Activated B cell treated with CpG ODN at 0.5 μM for 24 hours (primary cell): ENCODE measurements at regions not wholly inside any gene's neighbourhood (a gene's known extent, or its start where the extent isn't known, plus 50 kb on each side); places are given as distances from the start of the nearest gene placed in this dataset.

Experiments
- ATAC-seq: fragments of 200-7000 bp; cut with Tn5 transposase; one replicate; pipeline ENCODE4 v1.10.0; 2021; ENCODE audit warnings: low read depth, mild to moderate bottlenecking, moderate library complexity
- CTCF ChIA-PET: fragments of 350-600 bp; sonication (Branson Sonifier 250); formaldehyde crosslinking; loops from one replicate; lab custom pipeline; 2021; ENCODE audit warnings: antibody characterized with exemption; lab: Charles Lee
- POLR2A ChIA-PET: fragments of 350-600 bp; sonication (Branson Sonifier 250); formaldehyde crosslinking; loops from one replicate; lab custom pipeline; 2021; ENCODE audit warnings: antibody characterized with exemption; lab: Charles Lee
- DNase-seq: peaks from one replicate; pipeline ENCODE4 v3.0.0; 2022
- H3K27ac Mint-ChIP-seq: one replicate; pipeline ENCODE4 v1.8.0; 2020; ENCODE audit warnings: mixed read lengths
- H3K27me3 Mint-ChIP-seq: one replicate; pipeline ENCODE4 v1.8.0; 2021; ENCODE audit warnings: mixed read lengths
- H3K36me3 Mint-ChIP-seq: one replicate; pipeline ENCODE4 v1.8.0; 2021; ENCODE audit warnings: low read depth, mixed read lengths
- H3K4me1 Mint-ChIP-seq: one replicate; pipeline ENCODE4 v1.8.0; 2021; ENCODE audit warnings: mixed read lengths
- H3K4me3 Mint-ChIP-seq: one replicate; pipeline ENCODE4 v1.8.0; 2020; ENCODE audit warnings: mild to moderate bottlenecking, mixed read lengths
- H3K9me3 Mint-ChIP-seq: one replicate; pipeline ENCODE4 v1.8.0; 2020; ENCODE audit warnings: mixed read lengths
- intact Hi-C: fragments of 100-400 bp; cut with micrococcal nuclease; formaldehyde crosslinking; loops from one replicate; pipeline ENCODE4 v1.15.1; 2024
- TF ChIP-seq, protein P1 (sequence below): fragments of 200-600 bp; IDR thresholded peaks from one replicate; pipeline ENCODE4 v1.8.0; 2022; ENCODE audit warnings: antibody characterized with exemption, mild to moderate bottlenecking

- intact Hi-C loops, result no loop called here
- CTCF ChIA-PET, result no interaction called here
- Mint-ChIP-seq H3K9me3 (peaks cover 4% of the 10 kb centered on the region), H3K27me3 (peaks cover 9% of the 10 kb centered on the region), H3K4me1 (no peaks in the 10 kb centered on the region), H3K4me3 (no peak overlapping the region), H3K36me3 (no peaks in the 10 kb centered on the region), H3K27ac (no peak overlapping the region)
- no peak for ATAC-seq
- TF ChIP-seq, protein P1, sequence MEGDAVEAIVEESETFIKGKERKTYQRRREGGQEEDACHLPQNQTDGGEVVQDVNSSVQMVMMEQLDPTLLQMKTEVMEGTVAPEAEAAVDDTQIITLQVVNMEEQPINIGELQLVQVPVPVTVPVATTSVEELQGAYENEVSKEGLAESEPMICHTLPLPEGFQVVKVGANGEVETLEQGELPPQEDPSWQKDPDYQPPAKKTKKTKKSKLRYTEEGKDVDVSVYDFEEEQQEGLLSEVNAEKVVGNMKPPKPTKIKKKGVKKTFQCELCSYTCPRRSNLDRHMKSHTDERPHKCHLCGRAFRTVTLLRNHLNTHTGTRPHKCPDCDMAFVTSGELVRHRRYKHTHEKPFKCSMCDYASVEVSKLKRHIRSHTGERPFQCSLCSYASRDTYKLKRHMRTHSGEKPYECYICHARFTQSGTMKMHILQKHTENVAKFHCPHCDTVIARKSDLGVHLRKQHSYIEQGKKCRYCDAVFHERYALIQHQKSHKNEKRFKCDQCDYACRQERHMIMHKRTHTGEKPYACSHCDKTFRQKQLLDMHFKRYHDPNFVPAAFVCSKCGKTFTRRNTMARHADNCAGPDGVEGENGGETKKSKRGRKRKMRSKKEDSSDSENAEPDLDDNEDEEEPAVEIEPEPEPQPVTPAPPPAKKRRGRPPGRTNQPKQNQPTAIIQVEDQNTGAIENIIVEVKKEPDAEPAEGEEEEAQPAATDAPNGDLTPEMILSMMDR, result no peak
- POLR2A ChIA-PET, result no interaction called here
- DNase-seq, result no peak
Measured at GRCh38 chr10:3265088-3265487, 92.5 kb upstream of the PITRM1 start.

DNA sequence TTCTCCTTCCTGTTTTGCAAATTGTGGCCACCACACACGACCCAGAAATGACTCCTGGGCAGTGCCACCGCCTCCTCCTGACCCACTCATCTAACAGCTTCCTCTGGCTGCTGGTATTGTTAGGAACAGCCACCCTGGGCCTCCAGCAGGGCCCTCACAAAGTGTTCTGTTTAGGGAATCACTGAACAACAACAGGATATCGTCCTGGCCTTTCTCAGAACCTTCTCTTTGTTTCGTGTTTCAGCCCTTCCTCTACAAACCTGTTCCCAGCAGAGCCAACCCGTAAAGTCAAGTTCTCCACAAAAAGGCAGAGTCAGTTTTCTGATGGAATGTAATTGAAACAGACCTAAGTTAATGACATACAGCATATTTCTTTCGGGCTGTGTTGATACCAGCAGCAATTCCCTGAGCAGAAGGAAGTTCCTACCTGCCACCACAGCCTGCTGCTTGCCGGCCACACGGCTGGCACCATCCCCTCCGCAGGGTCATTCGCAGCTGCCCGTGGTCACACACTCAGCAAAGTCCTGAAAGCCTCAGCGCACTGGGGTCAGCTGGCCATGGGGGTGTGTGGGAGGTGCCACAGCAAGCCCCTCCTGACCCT is 91.7 kb upstream of the PITRM1 start:
- no peak overlapping the region for H3K27ac Mint-ChIP-seq
- TF ChIP-seq, protein P1, result no peak
- peaks cover 9% of the 10 kb centered on the region for H3K27me3 Mint-ChIP-seq
- H3K9me3 Mint-ChIP-seq, result peaks cover 4% of the 10 kb centered on the region
- H3K4me3 Mint-ChIP-seq, result no peak overlapping the region
- intact Hi-C loops, result no loop called here
- no peaks in the 10 kb centered on the region for H3K4me1 Mint-ChIP-seq
- ChIA-PET POLR2A (no interaction called here), CTCF (no interaction called here)
- H3K36me3 Mint-ChIP-seq, result no peaks in the 10 kb centered on the region
- ATAC-seq, result no peak
- no peak for DNase-seq

GRCh38 chr10:3263747-3264146 is 91.2 kb upstream of the PITRM1 start:
- H3K27me3 Mint-ChIP-seq, result peaks cover 9% of the 10 kb centered on the region
- H3K4me1 Mint-ChIP-seq, result no peaks in the 10 kb centered on the region
- intact Hi-C loops, result no loop called here
- TF ChIP-seq, protein P1, result no peak
- CTCF ChIA-PET, result no interaction called here
- no peak overlapping the region for H3K27ac Mint-ChIP-seq
- peaks cover 4% of the 10 kb centered on the region for H3K9me3 Mint-ChIP-seq
- no peaks in the 10 kb centered on the region for H3K36me3 Mint-ChIP-seq
- ATAC-seq (no peak), DNase-seq (no peak)
- POLR2A ChIA-PET, result no interaction called here
- no peak overlapping the region for H3K4me3 Mint-ChIP-seq

DNA sequence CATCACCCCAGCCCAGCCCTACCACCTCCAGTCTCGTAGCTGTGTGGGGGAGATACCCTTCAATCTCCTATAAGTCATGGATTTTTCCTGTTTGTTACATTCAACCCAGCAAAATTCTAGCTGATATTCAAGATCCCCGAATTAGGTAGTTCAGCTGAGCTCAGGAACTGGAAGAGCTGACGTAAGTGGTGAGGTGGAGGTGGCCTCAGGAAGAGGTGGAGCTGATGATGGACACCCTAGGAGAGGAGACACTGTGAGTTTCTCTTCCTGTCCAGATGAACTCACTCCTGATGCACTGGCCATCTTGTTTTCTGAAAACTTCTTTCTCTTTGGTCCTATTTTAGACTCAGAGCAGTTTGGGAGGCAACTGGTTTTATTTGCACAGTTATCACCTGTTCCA is 90.5 kb upstream of the PITRM1 start:
- TF ChIP-seq, protein P1, result no peak
- intact Hi-C loops, result no loop called here

DNA sequence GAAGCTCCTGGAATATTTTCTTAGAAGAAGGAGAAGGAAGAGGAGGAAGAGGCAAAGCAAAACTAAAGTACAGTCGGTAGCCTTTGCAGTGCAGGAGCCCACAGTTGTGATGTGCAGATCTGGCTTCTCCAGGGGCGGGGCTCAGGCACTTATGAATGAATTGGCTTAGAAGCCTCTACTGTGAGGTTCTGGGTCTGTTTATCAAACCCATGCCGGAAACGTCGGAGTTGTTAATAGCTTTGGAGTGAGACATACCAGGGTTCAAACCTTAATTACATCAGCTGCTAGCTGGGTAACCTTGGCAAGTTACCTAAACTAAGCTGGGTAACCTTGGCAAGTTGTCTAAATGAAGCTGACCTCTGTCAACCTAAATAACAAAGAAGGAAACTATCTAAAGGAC is 89.3 kb upstream of the PITRM1 start:
- POLR2A ChIA-PET, result no interaction called here
- DNase-seq, result no peak

More for the DNA sequence above, 90.5 kb upstream of the PITRM1 start:
- H3K4me1 Mint-ChIP-seq, result no peaks in the 10 kb centered on the region
- DNase-seq, result no peak
- no peaks in the 10 kb centered on the region for H3K36me3 Mint-ChIP-seq
- ChIA-PET CTCF (no interaction called here), POLR2A (no interaction called here)
- H3K27me3 Mint-ChIP-seq, result peaks cover 9% of the 10 kb centered on the region
- no peak overlapping the region for H3K4me3 Mint-ChIP-seq
- no peak for ATAC-seq
- peaks cover 4% of the 10 kb centered on the region for H3K9me3 Mint-ChIP-seq
- H3K27ac Mint-ChIP-seq, result no peak overlapping the region

More for the DNA sequence above, 89.3 kb upstream of the PITRM1 start:
- Mint-ChIP-seq H3K27ac (no peak overlapping the region), H3K36me3 (no peaks in the 10 kb centered on the region), H3K9me3 (peaks cover 4% of the 10 kb centered on the region), H3K4me1 (no peaks in the 10 kb centered on the region), H3K27me3 (peaks cover 9% of the 10 kb centered on the region), H3K4me3 (no peak overlapping the region)
- TF ChIP-seq, protein P1, result no peak
- CTCF ChIA-PET, result no interaction called here
- intact Hi-C loops, result no loop called here
- ATAC-seq, result no peak
